H9 (cell line): ENCODE measurements at regions not wholly inside any gene's neighbourhood (a gene's known extent, or its start where the extent isn't known, plus 50 kb on each side); places are given as distances from the start of the nearest gene placed in this dataset.

Experiments used
- DNase-seq: peaks from one replicate; pipeline ENCODE4 v3.0.0-alpha.2; 2017
- H2AFZ ChIP-seq: one replicate; pipeline ENCODE4 v1.6.1; 2013; ENCODE audit warnings: mild to moderate bottlenecking, low read length, control low read depth, moderate library complexity
- H2AK5ac ChIP-seq: 2 replicates; pipeline ENCODE4 v1.6.1; 2013; ENCODE audit warnings: low read length, control low read depth, mixed read lengths; ENCODE audit not compliant: insufficient read length
- H2BK120ac ChIP-seq: one replicate; pipeline ENCODE4 v1.6.1; 2013; ENCODE audit warnings: low read depth, mild to moderate bottlenecking, low read length, control low read depth, inconsistent platforms; ENCODE audit not compliant: poor library complexity, severe bottlenecking
- H2BK12ac ChIP-seq: 2 replicates; pipeline ENCODE4 v1.6.1; 2013; ENCODE audit warnings: low read length, control low read depth, mixed read lengths, low read depth; ENCODE audit not compliant: insufficient read length
- H2BK15ac ChIP-seq: 2 replicates; pipeline ENCODE4 v1.6.1; 2013; ENCODE audit warnings: low read depth, low read length, control low read depth
- H2BK20ac ChIP-seq: one replicate; pipeline ENCODE4 v1.6.1; 2013; ENCODE audit warnings: low read depth, mild to moderate bottlenecking, low read length, control low read depth, inconsistent platforms; ENCODE audit not compliant: poor library complexity, severe bottlenecking
- H2BK5ac ChIP-seq: 2 replicates; pipeline ENCODE4 v1.6.1; 2013; ENCODE audit warnings: low read length, control low read depth, mixed read lengths; ENCODE audit not compliant: insufficient read length
- H3K14ac ChIP-seq: 2 replicates; pipeline ENCODE4 v1.6.1; 2013; ENCODE audit warnings: low read length, control low read depth; ENCODE audit not compliant: insufficient read depth
- H3K18ac ChIP-seq: 2 replicates; pipeline ENCODE4 v1.6.1; 2013; ENCODE audit warnings: low read depth, mild to moderate bottlenecking, mixed read lengths, low read length, control low read depth; ENCODE audit not compliant: insufficient read length
- H3K23ac ChIP-seq: 2 replicates; pipeline ENCODE4 v1.6.1; 2013; ENCODE audit warnings: low read length, control low read depth, mixed read lengths, low read depth; ENCODE audit not compliant: insufficient read length
- H3K23me2 ChIP-seq: 2 replicates; pipeline ENCODE4 v1.6.1; 2013; ENCODE audit warnings: low read depth, mild to moderate bottlenecking, mixed read lengths, low read length, control low read depth; ENCODE audit not compliant: insufficient read length, poor library complexity, severe bottlenecking
- H3K27ac ChIP-seq: 2 replicates; pipeline ENCODE4 v1.5.1; 2013; ENCODE audit warnings: low read length, control low read depth, mixed read lengths, low read depth; ENCODE audit not compliant: insufficient read length
- H3K27me3 ChIP-seq: 2 replicates; pipeline ENCODE4 v1.6.1; 2013; ENCODE audit warnings: low read length, control low read depth, inconsistent platforms; ENCODE audit not compliant: insufficient read depth
- H3K4ac ChIP-seq: 2 replicates; pipeline ENCODE4 v1.6.1; 2013; ENCODE audit warnings: low read depth, mild to moderate bottlenecking, control low read depth, inconsistent platforms, low read length, moderate library complexity
- H3K4me1 ChIP-seq: 2 replicates; pipeline ENCODE4 v1.6.1; 2013; ENCODE audit warnings: low read length, control low read depth, inconsistent platforms; ENCODE audit not compliant: insufficient read depth
- H3K4me2 ChIP-seq: 2 replicates; pipeline ENCODE4 v1.6.1; 2013; ENCODE audit warnings: low read length, control low read depth, mixed read lengths; ENCODE audit not compliant: insufficient read length, insufficient read depth
- H3K56ac ChIP-seq: 2 replicates; pipeline ENCODE4 v1.6.1; 2013; ENCODE audit warnings: low read depth, mild to moderate bottlenecking, mixed read lengths, low read length, control low read depth; ENCODE audit not compliant: insufficient read length
- H3K79me1 ChIP-seq: 2 replicates; pipeline ENCODE4 v1.6.1; 2013; ENCODE audit warnings: low read depth, mild to moderate bottlenecking, moderate library complexity, low read length, control low read depth, inconsistent platforms; ENCODE audit not compliant: insufficient read depth, poor library complexity, severe bottlenecking
- H3K79me2 ChIP-seq: 2 replicates; pipeline ENCODE4 v1.6.1; 2013; ENCODE audit warnings: low read length, control low read depth, inconsistent platforms; ENCODE audit not compliant: insufficient read depth
- H3K9ac ChIP-seq: 2 replicates; pipeline ENCODE4 v1.6.1; 2013; ENCODE audit warnings: low read length, control low read depth, mixed read lengths; ENCODE audit not compliant: insufficient read length; ENCODE audit errors: extremely low read depth
- H3K9me3 ChIP-seq: one replicate; pipeline ENCODE4 v1.6.1; 2013; ENCODE audit warnings: low read depth, low read length, inconsistent platforms; ENCODE audit not compliant: control insufficient read depth
- H3T11ph ChIP-seq: one replicate; pipeline ENCODE4 v1.6.1; 2013; ENCODE audit warnings: mild to moderate bottlenecking, low read length, control low read depth, inconsistent platforms
- H4K20me1 ChIP-seq: one replicate; pipeline ENCODE4 v1.6.1; 2013; ENCODE audit not compliant: control insufficient read depth, insufficient read length, insufficient read depth
- H4K5ac ChIP-seq: 2 replicates; pipeline ENCODE4 v1.6.1; 2013; ENCODE audit warnings: low read depth, mild to moderate bottlenecking, mixed read lengths, low read length, control low read depth; ENCODE audit not compliant: insufficient read length
- H4K8ac ChIP-seq: replicated peaks from 2 replicates; pipeline ENCODE4 v1.6.1; 2013; ENCODE audit warnings: low read length, control low read depth, mixed read lengths, low read depth; ENCODE audit not compliant: insufficient read length
- H4K91ac ChIP-seq: 2 replicates; pipeline ENCODE4 v1.6.1; 2013; ENCODE audit warnings: low read depth, mild to moderate bottlenecking, moderate library complexity, mixed read lengths, low read length, control low read depth; ENCODE audit not compliant: insufficient read length
- H3K27ac Mint-ChIP-seq, 3 experiments: 2 replicates in 2 of 3; 3 replicates in 1 of 3; pipeline ENCODE4 v1.8.0; 2020 to 2021; ENCODE audit warnings: mixed read lengths in 3 of 3, mild to moderate bottlenecking in 1 of 3, moderate library complexity in 1 of 3
- H3K27me3 Mint-ChIP-seq: 2 replicates; pipeline ENCODE4 v1.8.0; 2021; ENCODE audit warnings: low read depth, mild to moderate bottlenecking, moderate library complexity, mixed read lengths
- H3K36me3 Mint-ChIP-seq, 3 experiments: 2 replicates in 2 of 3; 3 replicates in 1 of 3; pipeline ENCODE4 v1.8.0; 2020 to 2021; ENCODE audit warnings: low read depth in 3 of 3, mixed read lengths in 3 of 3; ENCODE audit not compliant: insufficient read depth in 1 of 3
- H3K4me1 Mint-ChIP-seq, 2 experiments: 2 replicates each; pipeline ENCODE4 v1.8.0; 2020; ENCODE audit warnings: mixed read lengths in 2 of 2
- H3K4me3 Mint-ChIP-seq, 2 experiments: 2 replicates in 1 of 2; 3 replicates in 1 of 2; pipeline ENCODE4 v1.8.0; 2020 to 2021; ENCODE audit warnings: mild to moderate bottlenecking in 2 of 2, mixed read lengths in 2 of 2, moderate library complexity in 1 of 2
- H3K9me3 Mint-ChIP-seq, 2 experiments: 2 replicates in 1 of 2; 3 replicates in 1 of 2; pipeline ENCODE4 v1.8.0; 2020; ENCODE audit warnings: mild to moderate bottlenecking in 2 of 2, mixed read lengths in 2 of 2, moderate library complexity in 1 of 2
- WGBS: extraction: QIAGEN DNeasy Blood & Tissue Kit; methylation state at CpG from one replicate; pipeline ENCODE4 v1.1.7; 2013; ENCODE audit warnings: missing lambda C conversion rate, low lambda C conversion rate, mixed read lengths; ENCODE audit not compliant: insufficient read length; ENCODE audit errors: extremely low coverage; 5-methylcytosine and 5-hydroxymethylcytosine counted together
- TF ChIP-seq, protein P1 (sequence below): fragments of 200-600 bp; sonication (generic); conservative IDR thresholded peaks from 3 replicates; pipeline ENCODE4 v1.8.0; 2021; ENCODE audit warnings: antibody characterized with exemption, mild to moderate bottlenecking

- Histone ChIP-seq H3K4ac (no peak overlapping the region), H4K8ac (no peak overlapping the region), H2AK5ac (no peak overlapping the region), H3K79me1 (no peaks in the 10 kb centered on the region), H2AFZ (no peak overlapping the region), H3K9me3 (no peaks in the 10 kb centered on the region), H2BK120ac (no peak overlapping the region), H4K20me1 (no peaks in the 10 kb centered on the region), H2BK5ac (no peak overlapping the region), H2BK12ac (no peak overlapping the region), H4K5ac (no peak overlapping the region), H4K91ac (no peak overlapping the region), H2BK15ac (no peak overlapping the region), H3K4me2 (no peak overlapping the region), H3K56ac (no peak overlapping the region), H3K18ac (no peak overlapping the region), H3K23ac (no peak overlapping the region), H3K79me2 (no peaks in the 10 kb centered on the region), H3K23me2 (no peaks in the 10 kb centered on the region), H3K14ac (no peak overlapping the region), H3K27me3 (no peaks in the 10 kb centered on the region), H3K27ac (no peak overlapping the region), H3K9ac (no peak overlapping the region), H3T11ph (no peak overlapping the region), H2BK20ac (no peak overlapping the region), H3K4me1 (no peaks in the 10 kb centered on the region)
- H3K4me3 Mint-ChIP-seq = no peak overlapping the region
- DNase-seq = no peak
- H3K36me3 Mint-ChIP-seq = no peaks in the 10 kb centered on the region
- TF ChIP-seq, protein P1, sequence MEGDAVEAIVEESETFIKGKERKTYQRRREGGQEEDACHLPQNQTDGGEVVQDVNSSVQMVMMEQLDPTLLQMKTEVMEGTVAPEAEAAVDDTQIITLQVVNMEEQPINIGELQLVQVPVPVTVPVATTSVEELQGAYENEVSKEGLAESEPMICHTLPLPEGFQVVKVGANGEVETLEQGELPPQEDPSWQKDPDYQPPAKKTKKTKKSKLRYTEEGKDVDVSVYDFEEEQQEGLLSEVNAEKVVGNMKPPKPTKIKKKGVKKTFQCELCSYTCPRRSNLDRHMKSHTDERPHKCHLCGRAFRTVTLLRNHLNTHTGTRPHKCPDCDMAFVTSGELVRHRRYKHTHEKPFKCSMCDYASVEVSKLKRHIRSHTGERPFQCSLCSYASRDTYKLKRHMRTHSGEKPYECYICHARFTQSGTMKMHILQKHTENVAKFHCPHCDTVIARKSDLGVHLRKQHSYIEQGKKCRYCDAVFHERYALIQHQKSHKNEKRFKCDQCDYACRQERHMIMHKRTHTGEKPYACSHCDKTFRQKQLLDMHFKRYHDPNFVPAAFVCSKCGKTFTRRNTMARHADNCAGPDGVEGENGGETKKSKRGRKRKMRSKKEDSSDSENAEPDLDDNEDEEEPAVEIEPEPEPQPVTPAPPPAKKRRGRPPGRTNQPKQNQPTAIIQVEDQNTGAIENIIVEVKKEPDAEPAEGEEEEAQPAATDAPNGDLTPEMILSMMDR = no peak
- 0 out of 2 replicates have a peak, but pooled peaks cover 1% of the 10 kb centered on the region for H3K27me3 Mint-ChIP-seq
- no peak overlapping the region; a peak in 1 of 7 replicates for H3K27ac Mint-ChIP-seq
- H3K9me3 Mint-ChIP-seq = peaks cover 0 to 4% of the 10 kb centered on the region in 2 experiments; a peak in 2 of 5 replicates
- WGBS = no CpG with 5 or more reads among the region's 1 CpG
- no peaks in the 10 kb centered on the region for H3K4me1 Mint-ChIP-seq
Measured at GRCh38 chr12:30567082-30567481, 128.6 kb downstream of the IPO8 start.
